ENCODE measurements at regions not wholly inside any gene's neighbourhood (a gene's known extent, or its start where the extent isn't known, plus 50 kb on each side); places are given as distances from the start of the nearest gene placed in this dataset.

- Histone ChIP-seq H3K36me3 (ENCODE audit: insufficient read depth, low read length) (no peaks in the 10 kb centered on the region), H3K9me2 (ENCODE audit: low read depth, low read length) (no peaks in the 10 kb centered on the region), H3K9ac (ENCODE audit: low read length) (no peak overlapping the region), H2AFZ (ENCODE audit: low read length) (no peak overlapping the region), H3K27ac (ENCODE audit: low read depth, low read length, poor library complexity, severe bottlenecking) (no peak overlapping the region), H3K27me3 (ENCODE audit: insufficient read depth, low read length) (no peaks in the 10 kb centered on the region), H3K4me1 (ENCODE audit: insufficient read depth, low read length, severe bottlenecking) (no peaks in the 10 kb centered on the region), H3K4me3 (ENCODE audit: low read depth, low read length, poor library complexity, severe bottlenecking) (no peak overlapping the region), H3K79me2 (ENCODE audit: insufficient read depth, low read length) (no peaks in the 10 kb centered on the region), H3K4me2 (ENCODE audit: low read length) (no peak overlapping the region), H3F3A (ENCODE audit: insufficient read depth, low read length) (no peaks in the 10 kb centered on the region), H3K9me3 (ENCODE audit: low read length) (no peaks in the 10 kb centered on the region), H4K20me1 (ENCODE audit: insufficient read depth, low read length) (no peaks in the 10 kb centered on the region)
- TF ChIP-seq EZH2 (IDR thresholded peaks at IDR 0.05; ENCODE audit: borderline replicate concordance, low read length), result no peak
- no peak for TF ChIP-seq CTCF (IDR thresholded peaks at IDR 0.05; ENCODE audit: low read length)
Observed at GRCh38 chr5:63125392-63125791, 546.8 kb downstream of the LRRC70 start.

GRCh38 chr5:63124266-63124665 is 545.6 kb downstream of the LRRC70 start:
- H3K4me3 ChIP-seq (ENCODE audit: low read depth, low read length, poor library complexity, severe bottlenecking), result no peak overlapping the region
- no peaks in the 10 kb centered on the region for H3K79me2 ChIP-seq (ENCODE audit: insufficient read depth, low read length)
- no peaks in the 10 kb centered on the region for H3F3A ChIP-seq (ENCODE audit: insufficient read depth, low read length)
- H3K27me3 ChIP-seq (ENCODE audit: insufficient read depth, low read length), result no peaks in the 10 kb centered on the region
- TF ChIP-seq EZH2 (IDR thresholded peaks at IDR 0.05; ENCODE audit: borderline replicate concordance, low read length) (no peak), CTCF (IDR thresholded peaks at IDR 0.05; ENCODE audit: low read length) (no peak)
- H3K27ac ChIP-seq (ENCODE audit: low read depth, low read length, poor library complexity, severe bottlenecking), result no peak overlapping the region
- H3K9ac ChIP-seq (ENCODE audit: low read length), result no peak overlapping the region
- H2AFZ ChIP-seq (ENCODE audit: low read length), result no peak overlapping the region
- no peaks in the 10 kb centered on the region for H4K20me1 ChIP-seq (ENCODE audit: insufficient read depth, low read length)
- H3K9me3 ChIP-seq (ENCODE audit: low read length), result no peaks in the 10 kb centered on the region
- H3K4me1 ChIP-seq (ENCODE audit: insufficient read depth, low read length, severe bottlenecking), result no peaks in the 10 kb centered on the region
- no peaks in the 10 kb centered on the region for H3K9me2 ChIP-seq (ENCODE audit: low read depth, low read length)
- no peaks in the 10 kb centered on the region for H3K36me3 ChIP-seq (ENCODE audit: insufficient read depth, low read length)
- no peak overlapping the region for H3K4me2 ChIP-seq (ENCODE audit: low read length)

- no peaks in the 10 kb centered on the region for H3K27me3 ChIP-seq (ENCODE audit: insufficient read depth, low read length)
- no peak overlapping the region for H3K4me3 ChIP-seq (ENCODE audit: low read depth, low read length, poor library complexity, severe bottlenecking)
- no peak overlapping the region for H3K9ac ChIP-seq (ENCODE audit: low read length)
- no peak overlapping the region for H3K4me2 ChIP-seq (ENCODE audit: low read length)
- no peaks in the 10 kb centered on the region for H3K4me1 ChIP-seq (ENCODE audit: insufficient read depth, low read length, severe bottlenecking)
- H3K36me3 ChIP-seq (ENCODE audit: insufficient read depth, low read length), result no peaks in the 10 kb centered on the region
- H4K20me1 ChIP-seq (ENCODE audit: insufficient read depth, low read length), result no peaks in the 10 kb centered on the region
- H3K79me2 ChIP-seq (ENCODE audit: insufficient read depth, low read length), result no peaks in the 10 kb centered on the region
- no peak for TF ChIP-seq EZH2 (IDR thresholded peaks at IDR 0.05; ENCODE audit: borderline replicate concordance, low read length)
- TF ChIP-seq CTCF (IDR thresholded peaks at IDR 0.05; ENCODE audit: low read length), result no peak
- H3K9me3 ChIP-seq (ENCODE audit: low read length), result no peaks in the 10 kb centered on the region
- no peaks in the 10 kb centered on the region for H3K9me2 ChIP-seq (ENCODE audit: low read depth, low read length)
- no peak overlapping the region for H3K27ac ChIP-seq (ENCODE audit: low read depth, low read length, poor library complexity, severe bottlenecking)
- no peak overlapping the region for H2AFZ ChIP-seq (ENCODE audit: low read length)
- no peaks in the 10 kb centered on the region for H3F3A ChIP-seq (ENCODE audit: insufficient read depth, low read length)
Observed at GRCh38 chr5:63121471-63121870, 542.9 kb downstream of the LRRC70 start.

Measured in OCI-LY1 (cell line).